ENCODE measurements at regions not wholly inside any gene's neighbourhood (a gene's known extent, or its start where the extent isn't known, plus 50 kb on each side); places are given as distances from the start of the nearest gene placed in this dataset.

DNA sequence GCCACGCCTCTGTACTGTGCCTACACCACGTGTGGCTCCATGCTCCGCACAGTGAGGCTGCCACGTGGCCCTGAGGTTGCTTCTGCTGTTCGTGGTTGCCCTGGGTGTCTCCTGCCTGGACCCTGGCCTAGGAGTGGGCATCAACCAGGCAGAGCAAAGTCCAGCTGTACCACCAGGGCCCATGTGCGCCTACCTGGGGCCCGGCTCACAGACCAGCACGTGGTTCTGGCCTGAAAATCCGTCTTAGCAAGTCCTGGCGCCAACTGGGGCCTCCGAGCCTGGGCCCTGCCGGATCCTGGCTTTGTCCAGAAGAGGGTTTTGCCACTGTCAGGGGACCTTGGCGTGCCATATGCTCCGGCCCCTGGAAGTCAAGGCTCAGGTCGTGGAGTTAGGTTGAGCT lies 107.1 kb upstream of the TTC34 start:
- no peaks in the 10 kb centered on the region for H3K27me3 ChIP-seq (ENCODE audit: low read length)
- H3K9me2 ChIP-seq (replicated peaks; ENCODE audit: insufficient read depth, low read length), result no peaks in the 10 kb centered on the region
- H3K36me3 ChIP-seq (ENCODE audit: low read length), result no peaks in the 10 kb centered on the region
- no peaks in the 10 kb centered on the region for H3K9me3 ChIP-seq (ENCODE audit: insufficient read depth, low read length)
- H3K4me3 ChIP-seq (ENCODE audit: insufficient read depth, low read length, poor library complexity, severe bottlenecking), result no peak overlapping the region
- no peak overlapping the region for H3K4me2 ChIP-seq (ENCODE audit: low read depth, low read length, poor library complexity, severe bottlenecking)
- no peak overlapping the region for H2AFZ ChIP-seq (ENCODE audit: low read depth, low read length, severe bottlenecking)
- TF ChIP-seq, protein P1, sequence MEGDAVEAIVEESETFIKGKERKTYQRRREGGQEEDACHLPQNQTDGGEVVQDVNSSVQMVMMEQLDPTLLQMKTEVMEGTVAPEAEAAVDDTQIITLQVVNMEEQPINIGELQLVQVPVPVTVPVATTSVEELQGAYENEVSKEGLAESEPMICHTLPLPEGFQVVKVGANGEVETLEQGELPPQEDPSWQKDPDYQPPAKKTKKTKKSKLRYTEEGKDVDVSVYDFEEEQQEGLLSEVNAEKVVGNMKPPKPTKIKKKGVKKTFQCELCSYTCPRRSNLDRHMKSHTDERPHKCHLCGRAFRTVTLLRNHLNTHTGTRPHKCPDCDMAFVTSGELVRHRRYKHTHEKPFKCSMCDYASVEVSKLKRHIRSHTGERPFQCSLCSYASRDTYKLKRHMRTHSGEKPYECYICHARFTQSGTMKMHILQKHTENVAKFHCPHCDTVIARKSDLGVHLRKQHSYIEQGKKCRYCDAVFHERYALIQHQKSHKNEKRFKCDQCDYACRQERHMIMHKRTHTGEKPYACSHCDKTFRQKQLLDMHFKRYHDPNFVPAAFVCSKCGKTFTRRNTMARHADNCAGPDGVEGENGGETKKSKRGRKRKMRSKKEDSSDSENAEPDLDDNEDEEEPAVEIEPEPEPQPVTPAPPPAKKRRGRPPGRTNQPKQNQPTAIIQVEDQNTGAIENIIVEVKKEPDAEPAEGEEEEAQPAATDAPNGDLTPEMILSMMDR (IDR thresholded peaks at IDR 0.05; ENCODE audit: insufficient read depth, low read length, poor library complexity, severe bottlenecking), result no peak
- no peak for TF ChIP-seq EZH2phosphoT487 (conservative IDR thresholded peaks at IDR 0.05; ENCODE audit: low read length)
- H3K9ac ChIP-seq (ENCODE audit: low read length), result no peak overlapping the region
- H3F3A ChIP-seq (ENCODE audit: insufficient read depth), result no peaks in the 10 kb centered on the region
- H3K27ac ChIP-seq (ENCODE audit: low read depth, low read length), result no peak overlapping the region
- no peaks in the 10 kb centered on the region for H4K20me1 ChIP-seq (ENCODE audit: low read depth, low read length)
- no peaks in the 10 kb centered on the region for H3K79me2 ChIP-seq (ENCODE audit: insufficient read depth, low read length)

DNA sequence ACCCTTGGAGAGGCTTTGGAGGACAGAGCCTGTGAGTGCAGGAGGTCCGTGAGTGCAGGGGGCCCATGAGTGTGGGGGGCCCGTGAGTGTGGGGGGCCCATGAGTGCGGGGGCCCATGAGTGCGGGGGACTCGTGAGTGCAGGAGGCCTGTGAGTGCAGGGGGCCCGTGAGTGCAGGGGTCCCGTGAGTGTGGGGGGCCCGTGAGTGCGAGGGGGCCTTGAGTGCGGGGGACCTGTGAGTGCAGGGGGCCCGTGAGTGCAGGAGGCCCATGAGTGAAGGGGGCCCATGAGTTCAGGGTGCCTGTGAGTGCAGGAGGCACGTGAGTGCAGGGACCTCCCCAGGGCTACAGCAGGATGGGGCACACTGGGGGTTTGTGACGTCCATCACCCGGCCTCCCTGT lies 108.3 kb upstream of the TTC34 start:
- no peaks in the 10 kb centered on the region for H4K20me1 ChIP-seq (ENCODE audit: low read depth, low read length)
- no peak overlapping the region for H3K27ac ChIP-seq (ENCODE audit: low read depth, low read length)

DNA sequence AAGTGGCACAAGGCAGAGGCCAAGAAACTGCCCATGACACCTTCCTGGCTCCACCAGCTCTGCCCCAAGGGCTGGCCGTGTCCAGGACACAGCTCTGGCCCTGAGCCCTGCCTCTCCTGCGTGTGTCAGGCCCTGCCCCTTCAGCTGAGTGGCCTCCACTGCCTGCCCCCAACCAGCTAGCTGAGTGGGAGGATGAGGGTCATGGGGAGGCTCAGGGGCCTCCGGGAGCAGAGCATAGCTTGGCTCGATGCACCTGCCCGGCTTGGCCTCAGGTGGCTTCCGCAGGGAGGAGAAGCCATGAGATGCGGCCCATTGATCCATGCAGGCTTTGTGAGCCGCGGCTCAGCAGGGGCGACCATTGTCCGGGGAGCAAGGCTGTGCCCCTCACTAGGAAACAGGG lies 108.7 kb upstream of the TTC34 start:
- Histone ChIP-seq H3K9me2 (replicated peaks; ENCODE audit: insufficient read depth, low read length) (no peaks in the 10 kb centered on the region), H3K27ac (ENCODE audit: low read depth, low read length) (no peak overlapping the region), H3K4me3 (ENCODE audit: insufficient read depth, low read length, poor library complexity, severe bottlenecking) (no peak overlapping the region), H3K79me2 (ENCODE audit: insufficient read depth, low read length) (no peaks in the 10 kb centered on the region), H2AFZ (ENCODE audit: low read depth, low read length, severe bottlenecking) (no peak overlapping the region), H3K27me3 (ENCODE audit: low read length) (no peaks in the 10 kb centered on the region), H3K4me2 (ENCODE audit: low read depth, low read length, poor library complexity, severe bottlenecking) (no peak overlapping the region), H4K20me1 (ENCODE audit: low read depth, low read length) (no peaks in the 10 kb centered on the region), H3K9me3 (ENCODE audit: insufficient read depth, low read length) (no peaks in the 10 kb centered on the region), H3F3A (ENCODE audit: insufficient read depth) (no peaks in the 10 kb centered on the region), H3K36me3 (ENCODE audit: low read length) (no peaks in the 10 kb centered on the region), H3K9ac (ENCODE audit: low read length) (no peak overlapping the region)
- TF ChIP-seq EZH2phosphoT487 (conservative IDR thresholded peaks at IDR 0.05; ENCODE audit: low read length), result no peak
- TF ChIP-seq, protein P1 (IDR thresholded peaks at IDR 0.05; ENCODE audit: insufficient read depth, low read length, poor library complexity, severe bottlenecking), result no peak

More for the DNA sequence above, 108.3 kb upstream of the TTC34 start:
- H3K9ac ChIP-seq (ENCODE audit: low read length), result no peak overlapping the region
- H3K79me2 ChIP-seq (ENCODE audit: insufficient read depth, low read length), result no peaks in the 10 kb centered on the region
- H3K9me2 ChIP-seq (replicated peaks; ENCODE audit: insufficient read depth, low read length), result no peaks in the 10 kb centered on the region
- TF ChIP-seq, protein P1 (IDR thresholded peaks at IDR 0.05; ENCODE audit: insufficient read depth, low read length, poor library complexity, severe bottlenecking), result no peak
- no peak overlapping the region for H2AFZ ChIP-seq (ENCODE audit: low read depth, low read length, severe bottlenecking)
- no peaks in the 10 kb centered on the region for H3F3A ChIP-seq (ENCODE audit: insufficient read depth)
- no peak overlapping the region for H3K4me3 ChIP-seq (ENCODE audit: insufficient read depth, low read length, poor library complexity, severe bottlenecking)
- no peaks in the 10 kb centered on the region for H3K27me3 ChIP-seq (ENCODE audit: low read length)
- H3K36me3 ChIP-seq (ENCODE audit: low read length), result no peaks in the 10 kb centered on the region
- no peaks in the 10 kb centered on the region for H3K9me3 ChIP-seq (ENCODE audit: insufficient read depth, low read length)
- no peak overlapping the region for H3K4me2 ChIP-seq (ENCODE audit: low read depth, low read length, poor library complexity, severe bottlenecking)

All from SU-DHL-6 (cell line).